ENCODE measurements at regions not wholly inside any gene's neighbourhood (a gene's known extent, or its start where the extent isn't known, plus 50 kb on each side); places are given as distances from the start of the nearest gene placed in this dataset.

DNA sequence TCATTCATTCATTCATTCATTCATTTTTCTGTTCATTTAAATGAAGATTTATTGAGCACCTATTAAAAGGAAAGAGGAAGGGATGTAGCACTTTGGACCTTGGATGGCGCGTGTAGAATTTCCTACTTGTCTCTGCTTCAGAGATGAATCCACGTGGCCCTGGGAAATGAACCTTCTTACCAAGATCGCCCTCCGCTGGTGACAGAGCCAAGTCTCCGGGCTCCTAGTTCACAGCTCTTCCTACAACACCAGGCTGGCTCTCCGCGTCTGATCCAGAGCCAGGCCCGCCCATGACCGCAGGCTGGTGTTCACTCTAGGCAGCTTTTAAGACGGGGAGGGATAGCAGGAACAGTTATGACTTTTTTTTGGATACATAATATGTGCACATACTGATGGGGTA, 70.9 kb upstream of the PIWIL1 start:
- no peaks in the 10 kb centered on the region for H3K27me3 ChIP-seq (ENCODE audit: insufficient read depth, low read depth)
- no peaks in the 10 kb centered on the region for H4K20me1 ChIP-seq (ENCODE audit: insufficient read depth)
- TF ChIP-seq CTCF (conservative IDR thresholded peaks at IDR 0.05; ENCODE audit: low read depth, low read length): no peak
- H2AFZ ChIP-seq (ENCODE audit: low read depth): no peak overlapping the region
- no peak overlapping the region for H3K27ac ChIP-seq
- no peaks in the 10 kb centered on the region for H3K4me1 ChIP-seq (ENCODE audit: low read depth, poor library complexity, severe bottlenecking)
- no peaks in the 10 kb centered on the region for H3K36me3 ChIP-seq (ENCODE audit: insufficient read depth)
- H3K4me2 ChIP-seq: no peak overlapping the region
- no peak overlapping the region for H3K4me3 ChIP-seq (IDR thresholded peaks at IDR 0.05; ENCODE audit: insufficient read depth, low read depth, low read length)
- no peak overlapping the region for H3K9ac ChIP-seq
- no peaks in the 10 kb centered on the region for H3K79me2 ChIP-seq (ENCODE audit: insufficient read depth, low read depth)

GRCh38 chr12:130280231-130280630, 57.5 kb upstream of the PIWIL1 start:
- H3K4me3 ChIP-seq (IDR thresholded peaks at IDR 0.05; ENCODE audit: insufficient read depth, low read depth, low read length): no peak overlapping the region
- no peaks in the 10 kb centered on the region for H3K36me3 ChIP-seq (ENCODE audit: insufficient read depth)
- H3K27ac ChIP-seq: no peak overlapping the region
- TF ChIP-seq CTCF (conservative IDR thresholded peaks at IDR 0.05; ENCODE audit: low read depth, low read length): no peak
- H3K4me2 ChIP-seq: no peak overlapping the region
- H3K79me2 ChIP-seq (ENCODE audit: insufficient read depth, low read depth): no peaks in the 10 kb centered on the region
- H2AFZ ChIP-seq (ENCODE audit: low read depth): no peak overlapping the region
- no peaks in the 10 kb centered on the region for H3K4me1 ChIP-seq (ENCODE audit: low read depth, poor library complexity, severe bottlenecking)
- H3K27me3 ChIP-seq (ENCODE audit: insufficient read depth, low read depth): no peaks in the 10 kb centered on the region
- H4K20me1 ChIP-seq (ENCODE audit: insufficient read depth): no peaks in the 10 kb centered on the region
- H3K9ac ChIP-seq: no peak overlapping the region

- no peaks in the 10 kb centered on the region for H3K36me3 ChIP-seq (ENCODE audit: insufficient read depth)
- H4K20me1 ChIP-seq (ENCODE audit: insufficient read depth): no peaks in the 10 kb centered on the region
- no peak overlapping the region for H3K27ac ChIP-seq
- no peak overlapping the region for H2AFZ ChIP-seq (ENCODE audit: low read depth)
- no peaks in the 10 kb centered on the region for H3K27me3 ChIP-seq (ENCODE audit: insufficient read depth, low read depth)
- no peak overlapping the region for H3K4me2 ChIP-seq
- H3K4me1 ChIP-seq (ENCODE audit: low read depth, poor library complexity, severe bottlenecking): no peaks in the 10 kb centered on the region
- no peaks in the 10 kb centered on the region for H3K79me2 ChIP-seq (ENCODE audit: insufficient read depth, low read depth)
- no peak overlapping the region for H3K9ac ChIP-seq
- no peak overlapping the region for H3K4me3 ChIP-seq (IDR thresholded peaks at IDR 0.05; ENCODE audit: insufficient read depth, low read depth, low read length)
- no peak for TF ChIP-seq CTCF (conservative IDR thresholded peaks at IDR 0.05; ENCODE audit: low read depth, low read length)
Measured at GRCh38 chr12:130280742-130281141, 56.9 kb upstream of the PIWIL1 start.

DNA sequence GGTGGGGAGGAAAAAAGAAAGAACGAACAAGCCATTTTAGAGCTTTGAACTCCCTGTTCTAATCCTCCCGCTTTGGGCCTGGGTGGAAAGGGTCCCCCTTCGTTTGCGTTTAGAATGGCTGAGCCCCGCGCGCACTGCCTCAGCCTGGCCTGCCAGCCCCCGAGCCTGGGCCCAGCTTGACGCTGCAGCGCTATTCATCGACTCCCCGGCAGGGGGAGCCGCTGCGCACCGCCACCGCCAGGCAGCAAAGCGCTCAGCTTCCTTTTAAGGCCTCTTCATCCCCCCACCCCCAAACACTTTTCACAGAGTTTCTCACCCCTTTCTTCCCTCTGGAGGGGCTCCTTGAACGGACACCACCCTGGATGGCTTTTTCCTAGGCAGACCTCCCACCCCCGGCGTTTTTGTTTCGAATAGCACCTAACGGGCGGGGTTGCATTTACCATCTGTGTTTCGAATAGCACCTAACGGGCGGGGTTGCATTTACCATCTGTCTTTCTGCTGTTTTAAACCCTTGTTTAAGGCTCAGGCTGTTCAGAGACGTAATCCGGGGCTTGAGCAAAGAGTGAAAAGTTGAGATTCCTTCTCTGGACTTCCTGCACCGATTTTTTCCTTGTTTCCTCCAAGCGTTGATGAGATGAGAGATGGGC, 56.4 kb upstream of the PIWIL1 start:
- peak; percentile 17; the same call in 1 of the 2 replicates for TF ChIP-seq CTCF (conservative IDR thresholded peaks at IDR 0.05; ENCODE audit: low read depth, low read length)
- Histone ChIP-seq H3K4me2 (no peak overlapping the region), H3K9ac (no peak overlapping the region), H4K20me1 (ENCODE audit: insufficient read depth) (no peaks in the 10 kb centered on the region), H3K27ac (no peak overlapping the region), H3K4me3 (IDR thresholded peaks at IDR 0.05; ENCODE audit: insufficient read depth, low read depth, low read length) (no peak overlapping the region), H3K36me3 (ENCODE audit: insufficient read depth) (no peaks in the 10 kb centered on the region), H3K4me1 (ENCODE audit: low read depth, poor library complexity, severe bottlenecking) (no peaks in the 10 kb centered on the region), H3K27me3 (ENCODE audit: insufficient read depth, low read depth) (no peaks in the 10 kb centered on the region), H2AFZ (ENCODE audit: low read depth) (no peak overlapping the region), H3K79me2 (ENCODE audit: insufficient read depth, low read depth) (no peaks in the 10 kb centered on the region)
